ENCODE measurements at regions not wholly inside any gene's neighbourhood (a gene's known extent, or its start where the extent isn't known, plus 50 kb on each side); places are given as distances from the start of the nearest gene placed in this dataset.

GRCh38 chr10:130432850-130433249, 296.7 kb downstream of the GLRX3 start:
- 74% methylated on average over 9 of the region's 9 CpGs for WGBS (ENCODE audit: insufficient coverage)
- H3K27ac ChIP-seq (ENCODE audit: low read length): no peak overlapping the region
- ATAC-seq (replicated peaks in 1 of 4): no peak
- H3K4me1 ChIP-seq (ENCODE audit: control insufficient read depth in 1 of 2, extremely low read depth in 1 of 2, insufficient read depth in 2 of 2, low read length in 2 of 2): no peaks in the 10 kb centered on the region
- H3K4me3 ChIP-seq (ENCODE audit: control insufficient read depth in 1 of 2, extremely low read depth in 1 of 2, low read length in 1 of 2): no peak overlapping the region
- H3K4me1 Mint-ChIP-seq: no peaks in the 10 kb centered on the region
- peaks cover 0 to 6% (median 5%) of the 10 kb centered on the region in 3 donors for H3K9me3 Mint-ChIP-seq
- POLR2A ChIA-PET: no interaction called here
- H3K27me3 Mint-ChIP-seq: no peaks in the 10 kb centered on the region
- peaks cover 0 to 3% of the 10 kb centered on the region in 2 experiments for H3K27me3 ChIP-seq (replicated peaks in 1 of 2; ENCODE audit: control insufficient read depth in 2 of 2, extremely low read depth in 1 of 2, insufficient read depth in 2 of 2, low read length in 1 of 2)
- DNase-seq: no peak
- no peaks in the 10 kb centered on the region for H3K36me3 Mint-ChIP-seq
- no peak overlapping the region for H3K27ac Mint-ChIP-seq
- CTCF ChIA-PET: no interaction called here
- H3K36me3 ChIP-seq (ENCODE audit: control insufficient read depth in 2 of 2, extremely low read depth in 1 of 2, insufficient read depth in 1 of 2, low read length in 1 of 2): no peaks in the 10 kb centered on the region
- no peak overlapping the region for H3K4me3 Mint-ChIP-seq
- H3K9me3 ChIP-seq: no peaks in the 10 kb centered on the region

GRCh38 chr10:130434446-130435385, 298.5 kb downstream of the GLRX3 start:
- no peak overlapping the region for H3K27ac ChIP-seq (ENCODE audit: low read length)
- no peak for ATAC-seq (replicated peaks in 1 of 4)
- H3K9me3 ChIP-seq: no peaks in the 10 kb centered on the region
- H3K4me3 Mint-ChIP-seq: no peak overlapping the region
- peaks cover 0 to 3% of the 10 kb centered on the region in 2 experiments for H3K27me3 ChIP-seq (replicated peaks in 1 of 2; ENCODE audit: control insufficient read depth in 2 of 2, extremely low read depth in 1 of 2, insufficient read depth in 2 of 2, low read length in 1 of 2)
- H3K9me3 Mint-ChIP-seq: peaks cover 0 to 6% (median 5%) of the 10 kb centered on the region in 3 donors
- H3K27me3 Mint-ChIP-seq: no peaks in the 10 kb centered on the region
- no peaks in the 10 kb centered on the region for H3K36me3 Mint-ChIP-seq
- 82% methylated on average over 7 of the region's 14 CpGs for WGBS (ENCODE audit: insufficient coverage)
- CTCF ChIA-PET: no interaction called here
- H3K4me3 ChIP-seq (ENCODE audit: control insufficient read depth in 1 of 2, extremely low read depth in 1 of 2, low read length in 1 of 2): no peak overlapping the region
- H3K27ac Mint-ChIP-seq: no peak overlapping the region
- H3K4me1 ChIP-seq (ENCODE audit: control insufficient read depth in 1 of 2, extremely low read depth in 1 of 2, insufficient read depth in 2 of 2, low read length in 2 of 2): no peaks in the 10 kb centered on the region
- no peak for DNase-seq
- POLR2A ChIA-PET: interaction anchor here in 1 of 2 donors (0.7 kb wide), 1 partner anchor 17 kb away, joined by 3 read pairs; no protein-coding TSS in a partner anchor
- H3K4me1 Mint-ChIP-seq: no peaks in the 10 kb centered on the region
- H3K36me3 ChIP-seq (ENCODE audit: control insufficient read depth in 2 of 2, extremely low read depth in 1 of 2, insufficient read depth in 1 of 2, low read length in 1 of 2): no peaks in the 10 kb centered on the region

- ATAC-seq (replicated peaks in 1 of 4): no peak
- Mint-ChIP-seq H3K27ac (no peak overlapping the region), H3K27me3 (no peaks in the 10 kb centered on the region), H3K4me3 (no peak overlapping the region), H3K4me1 (no peaks in the 10 kb centered on the region), H3K9me3 (peaks cover 0 to 6% (median 5%) of the 10 kb centered on the region in 3 donors), H3K36me3 (no peaks in the 10 kb centered on the region)
- Histone ChIP-seq H3K27me3 (replicated peaks in 1 of 2; ENCODE audit: control insufficient read depth in 2 of 2, extremely low read depth in 1 of 2, insufficient read depth in 2 of 2, low read length in 1 of 2) (peaks cover 0 to 3% of the 10 kb centered on the region in 2 experiments), H3K9me3 (no peaks in the 10 kb centered on the region), H3K36me3 (ENCODE audit: control insufficient read depth in 2 of 2, extremely low read depth in 1 of 2, insufficient read depth in 1 of 2, low read length in 1 of 2) (no peaks in the 10 kb centered on the region), H3K27ac (ENCODE audit: low read length) (no peak overlapping the region), H3K4me1 (ENCODE audit: control insufficient read depth in 1 of 2, extremely low read depth in 1 of 2, insufficient read depth in 2 of 2, low read length in 2 of 2) (no peaks in the 10 kb centered on the region), H3K4me3 (ENCODE audit: control insufficient read depth in 1 of 2, extremely low read depth in 1 of 2, low read length in 1 of 2) (no peak overlapping the region)
- ChIA-PET CTCF (no interaction called here), POLR2A (no interaction called here)
- WGBS (ENCODE audit: insufficient coverage): 40% methylated on average over 1 of the region's 3 CpGs
- DNase-seq: no peak
These were observed 299.8 kb downstream of the GLRX3 start for GRCh38 chr10:130435961-130436360.

- Mint-ChIP-seq H3K27ac (no peak overlapping the region), H3K27me3 (no peaks in the 10 kb centered on the region), H3K4me3 (no peak overlapping the region), H3K36me3 (no peaks in the 10 kb centered on the region), H3K9me3 (peaks cover 0 to 6% (median 5%) of the 10 kb centered on the region in 3 donors), H3K4me1 (no peaks in the 10 kb centered on the region)
- Histone ChIP-seq H3K27ac (ENCODE audit: low read length) (no peak overlapping the region), H3K4me3 (ENCODE audit: control insufficient read depth in 1 of 2, extremely low read depth in 1 of 2, low read length in 1 of 2) (no peak overlapping the region), H3K36me3 (ENCODE audit: control insufficient read depth in 2 of 2, extremely low read depth in 1 of 2, insufficient read depth in 1 of 2, low read length in 1 of 2) (no peaks in the 10 kb centered on the region), H3K27me3 (replicated peaks in 1 of 2; ENCODE audit: control insufficient read depth in 2 of 2, extremely low read depth in 1 of 2, insufficient read depth in 2 of 2, low read length in 1 of 2) (peaks cover 0 to 3% of the 10 kb centered on the region in 2 experiments), H3K9me3 (no peaks in the 10 kb centered on the region), H3K4me1 (ENCODE audit: control insufficient read depth in 1 of 2, extremely low read depth in 1 of 2, insufficient read depth in 2 of 2, low read length in 2 of 2) (no peaks in the 10 kb centered on the region)
- WGBS (ENCODE audit: insufficient coverage): 84% methylated on average over 4 of the region's 7 CpGs
- CTCF ChIA-PET: no interaction called here
- POLR2A ChIA-PET: interaction anchor here in 1 of 2 donors (0.9 kb wide), 1 partner anchor 1623 kb away, joined by 3 read pairs; no protein-coding TSS in a partner anchor
- no peak for ATAC-seq (replicated peaks in 1 of 4)
- no peak for DNase-seq
These were observed 302.7 kb downstream of the GLRX3 start for GRCh38 chr10:130438861-130439260.

- CTCF ChIA-PET: no interaction called here
- whole genome bisulfite sequencing (ENCODE audit: insufficient coverage): 77% methylated on average over 3 of the region's 6 CpGs
These were observed 303.6 kb downstream of the GLRX3 start for GRCh38 chr10:130439766-130440165.

GRCh38 chr10:130440494-130440893, 304.3 kb downstream of the GLRX3 start:
- no peaks in the 10 kb centered on the region for H3K36me3 Mint-ChIP-seq
- Histone ChIP-seq H3K36me3 (ENCODE audit: control insufficient read depth in 2 of 2, extremely low read depth in 1 of 2, insufficient read depth in 1 of 2, low read length in 1 of 2) (no peaks in the 10 kb centered on the region), H3K27me3 (replicated peaks in 1 of 2; ENCODE audit: control insufficient read depth in 2 of 2, extremely low read depth in 1 of 2, insufficient read depth in 2 of 2, low read length in 1 of 2) (no peaks in the 10 kb centered on the region), H3K4me1 (ENCODE audit: control insufficient read depth in 1 of 2, extremely low read depth in 1 of 2, insufficient read depth in 2 of 2, low read length in 2 of 2) (no peaks in the 10 kb centered on the region), H3K4me3 (ENCODE audit: control insufficient read depth in 1 of 2, extremely low read depth in 1 of 2, low read length in 1 of 2) (no peak overlapping the region), H3K27ac (ENCODE audit: low read length) (no peak overlapping the region), H3K9me3 (no peaks in the 10 kb centered on the region)
- no peak overlapping the region for H3K27ac Mint-ChIP-seq
- WGBS (ENCODE audit: insufficient coverage): 83% methylated on average over 3 of the region's 5 CpGs
- CTCF ChIA-PET: no interaction called here
- ATAC-seq (replicated peaks in 1 of 4) (no peak), DNase-seq (no peak)
- H3K4me1 Mint-ChIP-seq: no peaks in the 10 kb centered on the region
- no peak overlapping the region for H3K4me3 Mint-ChIP-seq
- no peaks in the 10 kb centered on the region for H3K27me3 Mint-ChIP-seq
- peaks cover 0 to 6% (median 5%) of the 10 kb centered on the region in 3 donors for H3K9me3 Mint-ChIP-seq
- POLR2A ChIA-PET: no interaction called here

More at GRCh38 chr10:130439766-130440165, 303.6 kb downstream of the GLRX3 start:
- H3K4me1 ChIP-seq (ENCODE audit: control insufficient read depth in 1 of 2, extremely low read depth in 1 of 2, insufficient read depth in 2 of 2, low read length in 2 of 2): no peaks in the 10 kb centered on the region
- no peak overlapping the region for H3K4me3 ChIP-seq (ENCODE audit: control insufficient read depth in 1 of 2, extremely low read depth in 1 of 2, low read length in 1 of 2)
- H3K27me3 Mint-ChIP-seq: no peaks in the 10 kb centered on the region
- no peak overlapping the region for H3K27ac ChIP-seq (ENCODE audit: low read length)
- peaks cover 0 to under 1% of the 10 kb centered on the region in 2 experiments for H3K27me3 ChIP-seq (replicated peaks in 1 of 2; ENCODE audit: control insufficient read depth in 2 of 2, extremely low read depth in 1 of 2, insufficient read depth in 2 of 2, low read length in 1 of 2)
- no peak overlapping the region for H3K4me3 Mint-ChIP-seq
- no peak for DNase-seq
- ATAC-seq (replicated peaks in 1 of 4): no peak
- H3K36me3 Mint-ChIP-seq: no peaks in the 10 kb centered on the region
- POLR2A ChIA-PET: interaction anchor here in 1 of 2 donors (0.9 kb wide), 1 partner anchor 1624 kb away, joined by 3 read pairs; no protein-coding TSS in a partner anchor
- H3K27ac Mint-ChIP-seq: no peak overlapping the region
- H3K9me3 Mint-ChIP-seq: peaks cover 0 to 6% (median 5%) of the 10 kb centered on the region in 3 donors
- no peaks in the 10 kb centered on the region for H3K9me3 ChIP-seq
- H3K4me1 Mint-ChIP-seq: no peaks in the 10 kb centered on the region
- H3K36me3 ChIP-seq (ENCODE audit: control insufficient read depth in 2 of 2, extremely low read depth in 1 of 2, insufficient read depth in 1 of 2, low read length in 1 of 2): no peaks in the 10 kb centered on the region

Measured in T-cell (primary cell).